GM23338 (cell line): ENCODE measurements at regions not wholly inside any gene's neighbourhood (a gene's known extent, or its start where the extent isn't known, plus 50 kb on each side); places are given as distances from the start of the nearest gene placed in this dataset.

ENCODE experiments used
- ATAC-seq: fragments of 200-7000 bp; cut with Tn5 transposase; 3 replicates; pipeline ENCODE4 v1.9.1; 2020
- DNase-seq: peaks from one replicate; pipeline ENCODE4 v3.0.0-alpha.2; 2015; ENCODE audit warnings: low spot score
- H2AFZ ChIP-seq: fragments of 200-600 bp; sonication (generic); 2 replicates; pipeline ENCODE4 v1.8.0; 2016; ENCODE audit warnings: antibody characterized with exemption, mild to moderate bottlenecking, moderate library complexity
- H3F3A ChIP-seq: fragments of 200-600 bp; sonication (generic); replicated peaks from 2 replicates; pipeline ENCODE4 v1.8.0; 2017; ENCODE audit warnings: antibody characterized with exemption, mixed run types, low read depth
- H3K27ac ChIP-seq: fragments of 200-600 bp; sonication (generic); 2 replicates; pipeline ENCODE4 v1.6.1; 2016; ENCODE audit warnings: low read depth
- H3K27me3 ChIP-seq: fragments of 200-600 bp; sonication (generic); 2 replicates; pipeline ENCODE4 v1.8.0; 2016; ENCODE audit warnings: mild to moderate bottlenecking, mixed run types, moderate library complexity; ENCODE audit not compliant: insufficient read depth
- H3K36me3 ChIP-seq: fragments of 200-600 bp; sonication (generic); 2 replicates; pipeline ENCODE4 v1.8.0; 2016; ENCODE audit warnings: mild to moderate bottlenecking; ENCODE audit not compliant: insufficient read depth
- H3K4me1 ChIP-seq: fragments of 200-600 bp; sonication (generic); 2 replicates; pipeline ENCODE4 v1.8.0; 2016; ENCODE audit warnings: mild to moderate bottlenecking, moderate library complexity; ENCODE audit not compliant: insufficient read depth
- H3K4me2 ChIP-seq: fragments of 200-600 bp; sonication (generic); 2 replicates; pipeline ENCODE4 v1.7.1; 2017; ENCODE audit warnings: mixed run types
- H3K4me3 ChIP-seq: fragments of 200-600 bp; sonication (generic); 2 replicates; pipeline ENCODE4 v1.6.1; 2016; ENCODE audit warnings: mixed run types
- H3K79me2 ChIP-seq: fragments of 200-600 bp; sonication (generic); replicated peaks from 2 replicates; pipeline ENCODE4 v1.8.0; 2017; ENCODE audit warnings: mild to moderate bottlenecking; ENCODE audit not compliant: insufficient read depth
- H3K9me2 ChIP-seq: fragments of 200-600 bp; sonication (generic); 2 replicates; pipeline ENCODE4 v1.8.0; 2017; ENCODE audit not compliant: insufficient read depth
- H4K20me1 ChIP-seq: fragments of 200-600 bp; sonication (generic); replicated peaks from 2 replicates; pipeline ENCODE4 v1.8.0; 2017; ENCODE audit warnings: mild to moderate bottlenecking; ENCODE audit not compliant: insufficient read depth
- H3K27ac Mint-ChIP-seq: 2 replicates; pipeline ENCODE4 v1.8.0; 2020; ENCODE audit warnings: inconsistent platforms, mild to moderate bottlenecking, moderate library complexity, mixed read lengths
- H3K27me3 Mint-ChIP-seq: 3 replicates; pipeline ENCODE4 v1.8.0; 2022; ENCODE audit warnings: low read depth, mild to moderate bottlenecking, moderate library complexity, mixed read lengths, inconsistent platforms; ENCODE audit not compliant: insufficient read depth, poor library complexity
- H3K36me3 Mint-ChIP-seq: 3 replicates; pipeline ENCODE4 v1.8.0; 2021; ENCODE audit warnings: low read depth, mild to moderate bottlenecking, inconsistent platforms, moderate library complexity, mixed read lengths
- H3K4me1 Mint-ChIP-seq: 3 replicates; pipeline ENCODE4 v1.8.0; 2020; ENCODE audit warnings: mild to moderate bottlenecking, inconsistent platforms, mixed read lengths
- H3K4me3 Mint-ChIP-seq: 3 replicates; pipeline ENCODE4 v1.8.0; 2021; ENCODE audit warnings: moderate library complexity, mild to moderate bottlenecking, inconsistent platforms, mixed read lengths
- H3K9me3 Mint-ChIP-seq: 3 replicates; pipeline ENCODE4 v1.8.0; 2020; ENCODE audit warnings: moderate library complexity, mild to moderate bottlenecking, inconsistent platforms, mixed read lengths
- CREB1 ChIP-seq: fragments of 250-450 bp; sonication (Bioruptor Pico); IDR thresholded peaks from 2 replicates; pipeline ENCODE4 v1.5.0; 2020; ENCODE audit warnings: low read depth, mild to moderate bottlenecking, moderate library complexity
- ETS1 ChIP-seq: IDR thresholded peaks from 2 replicates; pipeline ENCODE4 v1.6.1; 2016; ENCODE audit warnings: antibody characterized with exemption
- EZH2 ChIP-seq: fragments of 200-600 bp; sonication (generic); IDR thresholded peaks from one replicate; pipeline ENCODE4 v1.8.0; 2017; ENCODE audit warnings: antibody characterized with exemption, mild to moderate bottlenecking, low read depth; ENCODE audit not compliant: unreplicated experiment
- EZH2phosphoT487 ChIP-seq: fragments of 200-600 bp; sonication (generic); IDR thresholded peaks from one replicate; pipeline ENCODE4 v1.8.1; 2018; ENCODE audit warnings: antibody characterized with exemption; ENCODE audit not compliant: unreplicated experiment
- JUNB ChIP-seq: IDR thresholded peaks from one replicate; pipeline ENCODE4 v1.6.1; 2016; ENCODE audit warnings: antibody characterized with exemption; ENCODE audit not compliant: unreplicated experiment
- NANOG ChIP-seq: IDR thresholded peaks from 2 replicates; pipeline ENCODE4 v1.6.1; 2016; ENCODE audit warnings: antibody characterized with exemption, borderline replicate concordance
- POLR2AphosphoS5 ChIP-seq: IDR thresholded peaks from 2 replicates; pipeline ENCODE4 v1.6.1; 2016; ENCODE audit warnings: antibody characterized with exemption, low read depth
- STAT1 ChIP-seq: IDR thresholded peaks from one replicate; pipeline ENCODE4 v1.6.1; 2016; ENCODE audit warnings: antibody characterized with exemption; ENCODE audit not compliant: unreplicated experiment
- ZNF114 ChIP-seq: fragments of 250-450 bp; sonication (Bioruptor Pico); IDR thresholded peaks from 2 replicates; pipeline ENCODE4 v1.5.0; 2020; ENCODE audit warnings: mild to moderate bottlenecking, moderate library complexity
- ZNF331 ChIP-seq: fragments of 250-450 bp; sonication (Bioruptor Pico); IDR thresholded peaks from 2 replicates; pipeline ENCODE4 v1.5.0; 2020; ENCODE audit warnings: low read depth, mild to moderate bottlenecking, moderate library complexity
- TF ChIP-seq, protein P1 (sequence below): IDR thresholded peaks from one replicate; pipeline ENCODE4 v1.6.1; 2018; ENCODE audit warnings: antibody characterized with exemption; ENCODE audit not compliant: unreplicated experiment
- TF ChIP-seq, protein P2 (sequence below): fragments of 250-450 bp; sonication (Bioruptor Pico); IDR thresholded peaks from 2 replicates; pipeline ENCODE4 v1.5.0; 2020; ENCODE audit warnings: mild to moderate bottlenecking, moderate library complexity
- TF ChIP-seq, protein P3 (sequence below), 2 experiments: fragments of 200-600 bp in 1 of 2; sonication (generic) in 1 of 2; conservative IDR thresholded peaks; 2 replicates each; pipeline versions ENCODE4 v1.5.1 to v1.6.1; 2016 to 2017; ENCODE audit warnings: antibody characterized with exemption in 2 of 2, low read depth in 2 of 2, mild to moderate bottlenecking in 2 of 2, moderate library complexity in 1 of 2

DNA sequence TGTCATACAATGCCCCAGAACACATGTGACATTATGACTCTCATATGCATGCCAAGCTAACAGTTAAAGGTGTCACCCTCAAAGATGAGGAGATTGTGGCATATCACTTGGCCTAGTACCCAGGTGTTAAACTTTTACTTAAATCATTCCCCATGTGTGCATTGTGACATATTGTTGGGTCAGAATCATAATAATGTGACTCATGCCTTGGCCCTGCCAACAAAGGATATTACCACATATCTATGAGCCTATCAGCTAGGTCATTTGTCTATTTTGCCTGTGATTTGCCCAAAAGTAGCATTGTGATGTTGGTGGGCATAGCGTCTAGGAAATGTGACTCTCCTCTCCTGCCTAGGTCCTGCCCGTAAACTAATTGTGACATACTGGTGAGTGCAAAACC lies 1147.1 kb upstream of the AMELY start:
- Histone ChIP-seq H3K79me2 (no peaks in the 10 kb centered on the region), H3F3A (no peaks in the 10 kb centered on the region), H3K9me2 (no peaks in the 10 kb centered on the region), H3K27me3 (no peaks in the 10 kb centered on the region), H4K20me1 (no peaks in the 10 kb centered on the region), H3K36me3 (no peaks in the 10 kb centered on the region), H3K27ac (no peak overlapping the region), H3K4me3 (no peak overlapping the region), H3K4me2 (no peak overlapping the region), H2AFZ (no peak overlapping the region), H3K4me1 (no peaks in the 10 kb centered on the region)
- DNase-seq = no peak
- H3K4me3 Mint-ChIP-seq = no peak overlapping the region
- TF ChIP-seq, protein P1, sequence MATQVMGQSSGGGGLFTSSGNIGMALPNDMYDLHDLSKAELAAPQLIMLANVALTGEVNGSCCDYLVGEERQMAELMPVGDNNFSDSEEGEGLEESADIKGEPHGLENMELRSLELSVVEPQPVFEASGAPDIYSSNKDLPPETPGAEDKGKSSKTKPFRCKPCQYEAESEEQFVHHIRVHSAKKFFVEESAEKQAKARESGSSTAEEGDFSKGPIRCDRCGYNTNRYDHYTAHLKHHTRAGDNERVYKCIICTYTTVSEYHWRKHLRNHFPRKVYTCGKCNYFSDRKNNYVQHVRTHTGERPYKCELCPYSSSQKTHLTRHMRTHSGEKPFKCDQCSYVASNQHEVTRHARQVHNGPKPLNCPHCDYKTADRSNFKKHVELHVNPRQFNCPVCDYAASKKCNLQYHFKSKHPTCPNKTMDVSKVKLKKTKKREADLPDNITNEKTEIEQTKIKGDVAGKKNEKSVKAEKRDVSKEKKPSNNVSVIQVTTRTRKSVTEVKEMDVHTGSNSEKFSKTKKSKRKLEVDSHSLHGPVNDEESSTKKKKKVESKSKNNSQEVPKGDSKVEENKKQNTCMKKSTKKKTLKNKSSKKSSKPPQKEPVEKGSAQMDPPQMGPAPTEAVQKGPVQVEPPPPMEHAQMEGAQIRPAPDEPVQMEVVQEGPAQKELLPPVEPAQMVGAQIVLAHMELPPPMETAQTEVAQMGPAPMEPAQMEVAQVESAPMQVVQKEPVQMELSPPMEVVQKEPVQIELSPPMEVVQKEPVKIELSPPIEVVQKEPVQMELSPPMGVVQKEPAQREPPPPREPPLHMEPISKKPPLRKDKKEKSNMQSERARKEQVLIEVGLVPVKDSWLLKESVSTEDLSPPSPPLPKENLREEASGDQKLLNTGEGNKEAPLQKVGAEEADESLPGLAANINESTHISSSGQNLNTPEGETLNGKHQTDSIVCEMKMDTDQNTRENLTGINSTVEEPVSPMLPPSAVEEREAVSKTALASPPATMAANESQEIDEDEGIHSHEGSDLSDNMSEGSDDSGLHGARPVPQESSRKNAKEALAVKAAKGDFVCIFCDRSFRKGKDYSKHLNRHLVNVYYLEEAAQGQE = no peak
- TF ChIP-seq ZNF114 (CRISPR knock-in tag) = no peak
- TF ChIP-seq EZH2phosphoT487 = no peak
- no peak for TF ChIP-seq POLR2AphosphoS5
- TF ChIP-seq ETS1 = no peak
- TF ChIP-seq, protein P2, sequence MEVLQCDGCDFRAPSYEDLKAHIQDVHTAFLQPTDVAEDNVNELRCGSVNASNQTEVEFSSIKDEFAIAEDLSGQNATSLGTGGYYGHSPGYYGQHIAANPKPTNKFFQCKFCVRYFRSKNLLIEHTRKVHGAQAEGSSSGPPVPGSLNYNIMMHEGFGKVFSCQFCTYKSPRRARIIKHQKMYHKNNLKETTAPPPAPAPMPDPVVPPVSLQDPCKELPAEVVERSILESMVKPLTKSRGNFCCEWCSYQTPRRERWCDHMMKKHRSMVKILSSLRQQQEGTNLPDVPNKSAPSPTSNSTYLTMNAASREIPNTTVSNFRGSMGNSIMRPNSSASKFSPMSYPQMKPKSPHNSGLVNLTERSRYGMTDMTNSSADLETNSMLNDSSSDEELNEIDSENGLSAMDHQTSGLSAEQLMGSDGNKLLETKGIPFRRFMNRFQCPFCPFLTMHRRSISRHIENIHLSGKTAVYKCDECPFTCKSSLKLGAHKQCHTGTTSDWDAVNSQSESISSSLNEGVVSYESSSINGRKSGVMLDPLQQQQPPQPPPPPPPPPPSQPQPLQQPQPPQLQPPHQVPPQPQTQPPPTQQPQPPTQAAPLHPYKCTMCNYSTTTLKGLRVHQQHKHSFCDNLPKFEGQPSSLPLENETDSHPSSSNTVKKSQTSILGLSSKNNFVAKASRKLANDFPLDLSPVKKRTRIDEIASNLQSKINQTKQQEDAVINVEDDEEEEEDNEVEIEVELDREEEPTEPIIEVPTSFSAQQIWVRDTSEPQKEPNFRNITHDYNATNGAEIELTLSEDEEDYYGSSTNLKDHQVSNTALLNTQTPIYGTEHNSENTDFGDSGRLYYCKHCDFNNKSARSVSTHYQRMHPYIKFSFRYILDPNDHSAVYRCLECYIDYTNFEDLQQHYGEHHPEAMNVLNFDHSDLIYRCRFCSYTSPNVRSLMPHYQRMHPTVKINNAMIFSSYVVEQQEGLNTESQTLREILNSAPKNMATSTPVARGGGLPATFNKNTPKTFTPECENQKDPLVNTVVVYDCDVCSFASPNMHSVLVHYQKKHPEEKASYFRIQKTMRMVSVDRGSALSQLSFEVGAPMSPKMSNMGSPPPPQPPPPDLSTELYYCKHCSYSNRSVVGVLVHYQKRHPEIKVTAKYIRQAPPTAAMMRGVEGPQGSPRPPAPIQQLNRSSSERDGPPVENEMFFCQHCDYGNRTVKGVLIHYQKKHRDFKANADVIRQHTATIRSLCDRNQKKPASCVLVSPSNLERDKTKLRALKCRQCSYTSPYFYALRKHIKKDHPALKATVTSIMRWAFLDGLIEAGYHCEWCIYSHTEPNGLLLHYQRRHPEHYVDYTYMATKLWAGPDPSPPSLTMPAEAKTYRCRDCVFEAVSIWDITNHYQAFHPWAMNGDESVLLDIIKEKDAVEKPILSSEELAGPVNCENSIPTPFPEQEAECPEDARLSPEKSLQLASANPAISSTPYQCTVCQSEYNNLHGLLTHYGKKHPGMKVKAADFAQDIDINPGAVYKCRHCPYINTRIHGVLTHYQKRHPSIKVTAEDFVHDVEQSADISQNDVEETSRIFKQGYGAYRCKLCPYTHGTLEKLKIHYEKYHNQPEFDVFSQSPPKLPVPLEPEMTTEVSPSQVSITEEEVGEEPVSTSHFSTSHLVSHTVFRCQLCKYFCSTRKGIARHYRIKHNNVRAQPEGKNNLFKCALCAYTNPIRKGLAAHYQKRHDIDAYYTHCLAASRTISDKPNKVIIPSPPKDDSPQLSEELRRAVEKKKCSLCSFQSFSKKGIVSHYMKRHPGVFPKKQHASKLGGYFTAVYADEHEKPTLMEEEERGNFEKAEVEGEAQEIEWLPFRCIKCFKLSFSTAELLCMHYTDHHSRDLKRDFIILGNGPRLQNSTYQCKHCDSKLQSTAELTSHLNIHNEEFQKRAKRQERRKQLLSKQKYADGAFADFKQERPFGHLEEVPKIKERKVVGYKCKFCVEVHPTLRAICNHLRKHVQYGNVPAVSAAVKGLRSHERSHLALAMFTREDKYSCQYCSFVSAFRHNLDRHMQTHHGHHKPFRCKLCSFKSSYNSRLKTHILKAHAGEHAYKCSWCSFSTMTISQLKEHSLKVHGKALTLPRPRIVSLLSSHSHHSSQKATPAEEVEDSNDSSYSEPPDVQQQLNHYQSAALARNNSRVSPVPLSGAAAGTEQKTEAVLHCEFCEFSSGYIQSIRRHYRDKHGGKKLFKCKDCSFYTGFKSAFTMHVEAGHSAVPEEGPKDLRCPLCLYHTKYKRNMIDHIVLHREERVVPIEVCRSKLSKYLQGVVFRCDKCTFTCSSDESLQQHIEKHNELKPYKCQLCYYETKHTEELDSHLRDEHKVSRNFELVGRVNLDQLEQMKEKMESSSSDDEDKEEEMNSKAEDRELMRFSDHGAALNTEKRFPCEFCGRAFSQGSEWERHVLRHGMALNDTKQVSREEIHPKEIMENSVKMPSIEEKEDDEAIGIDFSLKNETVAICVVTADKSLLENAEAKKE (CRISPR knock-in tag) = no peak
- no peak for TF ChIP-seq ZNF331 (CRISPR knock-in tag)
- TF ChIP-seq, protein P3, sequence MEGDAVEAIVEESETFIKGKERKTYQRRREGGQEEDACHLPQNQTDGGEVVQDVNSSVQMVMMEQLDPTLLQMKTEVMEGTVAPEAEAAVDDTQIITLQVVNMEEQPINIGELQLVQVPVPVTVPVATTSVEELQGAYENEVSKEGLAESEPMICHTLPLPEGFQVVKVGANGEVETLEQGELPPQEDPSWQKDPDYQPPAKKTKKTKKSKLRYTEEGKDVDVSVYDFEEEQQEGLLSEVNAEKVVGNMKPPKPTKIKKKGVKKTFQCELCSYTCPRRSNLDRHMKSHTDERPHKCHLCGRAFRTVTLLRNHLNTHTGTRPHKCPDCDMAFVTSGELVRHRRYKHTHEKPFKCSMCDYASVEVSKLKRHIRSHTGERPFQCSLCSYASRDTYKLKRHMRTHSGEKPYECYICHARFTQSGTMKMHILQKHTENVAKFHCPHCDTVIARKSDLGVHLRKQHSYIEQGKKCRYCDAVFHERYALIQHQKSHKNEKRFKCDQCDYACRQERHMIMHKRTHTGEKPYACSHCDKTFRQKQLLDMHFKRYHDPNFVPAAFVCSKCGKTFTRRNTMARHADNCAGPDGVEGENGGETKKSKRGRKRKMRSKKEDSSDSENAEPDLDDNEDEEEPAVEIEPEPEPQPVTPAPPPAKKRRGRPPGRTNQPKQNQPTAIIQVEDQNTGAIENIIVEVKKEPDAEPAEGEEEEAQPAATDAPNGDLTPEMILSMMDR (conservative IDR thresholded peaks at IDR 0.05; ENCODE audit: low read depth in 2 of 2) = no peak
- TF ChIP-seq JUNB = no peak
- TF ChIP-seq CREB1 (CRISPR knock-in tag) = no peak
- no peak for TF ChIP-seq NANOG
- no peak for TF ChIP-seq EZH2
- no peak for TF ChIP-seq STAT1
- H3K36me3 Mint-ChIP-seq = no peaks in the 10 kb centered on the region
- H3K27me3 Mint-ChIP-seq = no peaks in the 10 kb centered on the region
- no peak for ATAC-seq
- H3K4me1 Mint-ChIP-seq = no peaks in the 10 kb centered on the region
- H3K9me3 Mint-ChIP-seq = peaks cover 3% of the 10 kb centered on the region
- no peak overlapping the region for H3K27ac Mint-ChIP-seq
